ENCODE measurements at regions not wholly inside any gene's neighbourhood (a gene's known extent, or its start where the extent isn't known, plus 50 kb on each side); places are given as distances from the start of the nearest gene placed in this dataset.

GRCh38 chr5:90071656-90072055, 337.9 kb downstream of the CETN3 start:
- Histone ChIP-seq H3K9me3 (replicated peaks in 1 of 2; ENCODE audit: control insufficient read depth in 2 of 2, insufficient read depth in 1 of 2, low read depth in 1 of 2, low read length in 2 of 2) (no peaks in the 10 kb centered on the region), H3K9ac (ENCODE audit: low read depth, low read length, poor library complexity) (no peak overlapping the region), H3K36me3 (replicated peaks in 1 of 2; ENCODE audit: control insufficient read depth in 2 of 2, insufficient read depth in 2 of 2, low read length in 2 of 2) (no peaks in the 10 kb centered on the region), H2AK5ac (ENCODE audit: low read depth, low read length) (no peak overlapping the region), H3K4me1 (ENCODE audit: control insufficient read depth in 2 of 2, insufficient read depth in 1 of 2, low read depth in 1 of 2, low read length in 2 of 2) (no peaks in the 10 kb centered on the region), H4K8ac (ENCODE audit: low read depth, low read length) (no peak overlapping the region), H3K4me3 (ENCODE audit: low read length in 2 of 2) (no peak overlapping the region), H3K14ac (ENCODE audit: low read length) (no peak overlapping the region), H3K4me2 (ENCODE audit: insufficient read depth, low read length, poor library complexity, severe bottlenecking) (no peak overlapping the region), H3K27me3 (ENCODE audit: control insufficient read depth in 3 of 3, insufficient read depth in 3 of 3, low read depth in 1 of 3, low read length in 3 of 3) (no peaks in the 10 kb centered on the region), H3K79me1 (ENCODE audit: low read depth, low read length) (no peaks in the 10 kb centered on the region), H4K91ac (ENCODE audit: low read depth, low read length, poor library complexity) (no peak overlapping the region), H2BK120ac (ENCODE audit: low read depth, low read length) (no peak overlapping the region), H2BK5ac (ENCODE audit: low read length) (no peak overlapping the region), H3K4ac (ENCODE audit: low read length) (no peak overlapping the region), H3K18ac (ENCODE audit: low read length) (no peak overlapping the region), H2AFZ (ENCODE audit: low read length) (no peak overlapping the region), H2BK15ac (ENCODE audit: low read length) (no peak overlapping the region), H2BK12ac (ENCODE audit: low read length) (no peak overlapping the region), H3K23ac (ENCODE audit: low read depth, low read length, poor library complexity) (no peak overlapping the region), H3K27ac (replicated peaks; ENCODE audit: low read length) (no peak overlapping the region)
- WGBS, 2 donors (ENCODE audit: extremely low coverage in 2 of 2, insufficient read length in 2 of 2, insufficient replicate concordance in 1 of 2): no CpG with 5 or more reads among the region's 2 CpGs
- no peak for DNase-seq (ENCODE audit: low spot score)

DNA sequence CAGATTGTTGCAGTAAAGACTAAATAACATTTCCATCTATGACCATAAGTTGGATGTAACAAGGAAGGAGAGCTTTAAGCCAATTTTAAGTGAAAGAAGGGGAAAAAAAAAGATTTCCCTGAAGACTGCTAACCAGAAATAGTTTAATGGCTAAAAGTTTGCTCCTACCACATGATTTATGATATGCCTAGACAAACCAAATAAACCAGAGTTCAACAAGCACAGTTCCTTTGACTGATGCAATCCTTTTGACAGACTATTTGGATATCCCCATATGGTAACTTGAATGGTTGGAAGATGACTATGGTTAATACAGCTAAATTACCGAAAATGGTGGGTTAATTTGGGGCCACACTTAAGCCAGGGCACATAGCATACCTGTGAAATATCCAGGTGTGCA, 338.5 kb downstream of the CETN3 start:
- no peaks in the 10 kb centered on the region for H3K9me3 ChIP-seq (replicated peaks in 1 of 2; ENCODE audit: control insufficient read depth in 2 of 2, insufficient read depth in 1 of 2, low read depth in 1 of 2, low read length in 2 of 2)
- H2AFZ ChIP-seq (ENCODE audit: low read length): no peak overlapping the region
- no peak overlapping the region for H3K27ac ChIP-seq (replicated peaks; ENCODE audit: low read length)
- H2AK5ac ChIP-seq (ENCODE audit: low read depth, low read length): no peak overlapping the region
- H3K9ac ChIP-seq (ENCODE audit: low read depth, low read length, poor library complexity): no peak overlapping the region
- H3K4me1 ChIP-seq (ENCODE audit: control insufficient read depth in 2 of 2, insufficient read depth in 1 of 2, low read depth in 1 of 2, low read length in 2 of 2): no peaks in the 10 kb centered on the region
- H3K4me2 ChIP-seq (ENCODE audit: insufficient read depth, low read length, poor library complexity, severe bottlenecking): no peak overlapping the region
- H3K27me3 ChIP-seq (ENCODE audit: control insufficient read depth in 3 of 3, insufficient read depth in 3 of 3, low read depth in 1 of 3, low read length in 3 of 3): no peaks in the 10 kb centered on the region
- no peak overlapping the region for H2BK12ac ChIP-seq (ENCODE audit: low read length)
- no peak overlapping the region for H2BK5ac ChIP-seq (ENCODE audit: low read length)
- H3K4ac ChIP-seq (ENCODE audit: low read length): no peak overlapping the region
- H3K14ac ChIP-seq (ENCODE audit: low read length): no peak overlapping the region
- no peak overlapping the region for H2BK120ac ChIP-seq (ENCODE audit: low read depth, low read length)
- H3K4me3 ChIP-seq (ENCODE audit: low read length in 2 of 2): no peak overlapping the region
- WGBS, 2 donors (ENCODE audit: extremely low coverage in 2 of 2, insufficient read length in 2 of 2, insufficient replicate concordance in 1 of 2): no CpG with 5 or more reads among the region's 1 CpG
- H3K18ac ChIP-seq (ENCODE audit: low read length): no peak overlapping the region
- no peaks in the 10 kb centered on the region for H3K36me3 ChIP-seq (replicated peaks in 1 of 2; ENCODE audit: control insufficient read depth in 2 of 2, insufficient read depth in 2 of 2, low read length in 2 of 2)
- H2BK15ac ChIP-seq (ENCODE audit: low read length): no peak overlapping the region
- H4K8ac ChIP-seq (ENCODE audit: low read depth, low read length): no peak overlapping the region
- no peak for DNase-seq (ENCODE audit: low spot score)
- no peak overlapping the region for H3K23ac ChIP-seq (ENCODE audit: low read depth, low read length, poor library complexity)
- no peak overlapping the region for H4K91ac ChIP-seq (ENCODE audit: low read depth, low read length, poor library complexity)
- H3K79me1 ChIP-seq (ENCODE audit: low read depth, low read length): no peaks in the 10 kb centered on the region

DNA sequence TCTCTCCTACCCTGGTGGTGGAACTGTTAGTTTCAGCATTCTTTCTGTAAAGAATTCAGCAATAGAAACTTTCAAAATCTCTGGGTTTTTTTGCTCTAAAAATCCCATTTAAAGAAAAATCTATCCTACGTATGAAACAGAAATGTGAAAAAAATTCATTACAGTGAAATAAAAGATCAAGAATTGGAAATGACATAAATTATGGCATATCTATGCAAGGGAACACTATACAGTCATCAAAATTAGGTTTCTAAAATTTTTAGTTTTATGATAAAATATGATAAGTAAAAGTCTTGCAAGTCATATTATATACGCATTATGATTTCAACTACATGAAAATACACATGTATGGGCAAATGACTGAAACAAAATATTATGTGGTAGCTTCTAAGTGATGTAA, 342.6 kb downstream of the CETN3 start:
- H2BK15ac ChIP-seq (ENCODE audit: low read length): no peak overlapping the region
- H3K27ac ChIP-seq (replicated peaks; ENCODE audit: low read length): no peak overlapping the region
- no peak overlapping the region for H3K4me2 ChIP-seq (ENCODE audit: insufficient read depth, low read length, poor library complexity, severe bottlenecking)
- H2AFZ ChIP-seq (ENCODE audit: low read length): no peak overlapping the region
- H3K14ac ChIP-seq (ENCODE audit: low read length): no peak overlapping the region
- H2BK12ac ChIP-seq (ENCODE audit: low read length): no peak overlapping the region
- H3K4me1 ChIP-seq (ENCODE audit: control insufficient read depth in 2 of 2, insufficient read depth in 1 of 2, low read depth in 1 of 2, low read length in 2 of 2): no peaks in the 10 kb centered on the region
- H2BK5ac ChIP-seq (ENCODE audit: low read length): no peak overlapping the region
- H3K4me3 ChIP-seq (ENCODE audit: low read length in 2 of 2): no peak overlapping the region
- no CpG with 5 or more reads among the region's 2 CpGs for WGBS, 2 donors (ENCODE audit: extremely low coverage in 2 of 2, insufficient read length in 2 of 2, insufficient replicate concordance in 1 of 2)
- no peak overlapping the region for H3K18ac ChIP-seq (ENCODE audit: low read length)
- H3K27me3 ChIP-seq (ENCODE audit: control insufficient read depth in 3 of 3, insufficient read depth in 3 of 3, low read depth in 1 of 3, low read length in 3 of 3): no peaks in the 10 kb centered on the region
- no peak overlapping the region for H2AK5ac ChIP-seq (ENCODE audit: low read depth, low read length)
- no peak for DNase-seq (ENCODE audit: low spot score)
- H3K23ac ChIP-seq (ENCODE audit: low read depth, low read length, poor library complexity): no peak overlapping the region
- no peak overlapping the region for H4K91ac ChIP-seq (ENCODE audit: low read depth, low read length, poor library complexity)
- H3K79me1 ChIP-seq (ENCODE audit: low read depth, low read length): no peaks in the 10 kb centered on the region
- no peak overlapping the region for H2BK120ac ChIP-seq (ENCODE audit: low read depth, low read length)
- no peaks in the 10 kb centered on the region for H3K9me3 ChIP-seq (replicated peaks in 1 of 2; ENCODE audit: control insufficient read depth in 2 of 2, insufficient read depth in 1 of 2, low read depth in 1 of 2, low read length in 2 of 2)
- H3K4ac ChIP-seq (ENCODE audit: low read length): no peak overlapping the region
- no peaks in the 10 kb centered on the region for H3K36me3 ChIP-seq (replicated peaks in 1 of 2; ENCODE audit: control insufficient read depth in 2 of 2, insufficient read depth in 2 of 2, low read length in 2 of 2)
- no peak overlapping the region for H4K8ac ChIP-seq (ENCODE audit: low read depth, low read length)
- H3K9ac ChIP-seq (ENCODE audit: low read depth, low read length, poor library complexity): no peak overlapping the region

GRCh38 chr5:90056911-90057705, 352.4 kb downstream of the CETN3 start:
- H4K91ac ChIP-seq (ENCODE audit: low read depth, low read length, poor library complexity): no peak overlapping the region
- no CpG with 5 or more reads among the region's 15 CpGs for whole genome bisulfite sequencing, 2 donors (ENCODE audit: extremely low coverage in 2 of 2, insufficient read length in 2 of 2, insufficient replicate concordance in 1 of 2)
- H3K9me3 ChIP-seq (replicated peaks in 1 of 2; ENCODE audit: control insufficient read depth in 2 of 2, insufficient read depth in 1 of 2, low read depth in 1 of 2, low read length in 2 of 2): no peaks in the 10 kb centered on the region
- no peak overlapping the region for H3K4ac ChIP-seq (ENCODE audit: low read length)
- no peak overlapping the region for H4K8ac ChIP-seq (ENCODE audit: low read depth, low read length)
- H3K23ac ChIP-seq (ENCODE audit: low read depth, low read length, poor library complexity): no peak overlapping the region
- no peaks in the 10 kb centered on the region for H3K79me1 ChIP-seq (ENCODE audit: low read depth, low read length)
- H2AK5ac ChIP-seq (ENCODE audit: low read depth, low read length): no peak overlapping the region
- H3K18ac ChIP-seq (ENCODE audit: low read length): no peak overlapping the region
- H3K36me3 ChIP-seq (replicated peaks in 1 of 2; ENCODE audit: control insufficient read depth in 2 of 2, insufficient read depth in 2 of 2, low read length in 2 of 2): no peaks in the 10 kb centered on the region
- H3K4me1 ChIP-seq (ENCODE audit: control insufficient read depth in 2 of 2, insufficient read depth in 1 of 2, low read depth in 1 of 2, low read length in 2 of 2): peaks cover 0 to 2% of the 10 kb centered on the region in 2 donors
- no peak overlapping the region for H3K4me2 ChIP-seq (ENCODE audit: insufficient read depth, low read length, poor library complexity, severe bottlenecking)
- no peak overlapping the region for H2BK15ac ChIP-seq (ENCODE audit: low read length)
- no peak overlapping the region for H3K14ac ChIP-seq (ENCODE audit: low read length)
- H3K9ac ChIP-seq (ENCODE audit: low read depth, low read length, poor library complexity): no peak overlapping the region
- no peaks in the 10 kb centered on the region for H3K27me3 ChIP-seq (ENCODE audit: control insufficient read depth in 3 of 3, insufficient read depth in 3 of 3, low read depth in 1 of 3, low read length in 3 of 3)
- no peak overlapping the region for H3K27ac ChIP-seq (replicated peaks; ENCODE audit: low read length)
- no peak overlapping the region for H2BK120ac ChIP-seq (ENCODE audit: low read depth, low read length)
- H3K4me3 ChIP-seq (ENCODE audit: low read length in 2 of 2): no peak overlapping the region
- no peak for DNase-seq (ENCODE audit: low spot score)
- no peak overlapping the region for H2BK5ac ChIP-seq (ENCODE audit: low read length)
- no peak overlapping the region for H2AFZ ChIP-seq (ENCODE audit: low read length)
- H2BK12ac ChIP-seq (ENCODE audit: low read length): no peak overlapping the region

Measured in neuronal stem cell (in vitro differentiated cells).